ENCODE measurements at regions not wholly inside any gene's neighbourhood (a gene's known extent, or its start where the extent isn't known, plus 50 kb on each side); places are given as distances from the start of the nearest gene placed in this dataset.

GRCh38 chr19:30273184-30273583 lies 99.0 kb upstream of the ZNF536 start:
- TF ChIP-seq CTCF (IDR thresholded peaks at IDR 0.05) (no peak), POLR2A (IDR thresholded peaks at IDR 0.05) (no peak)

All from thyroid gland (tissue), 4 donors.